HG03280 (cell line): ENCODE measurements at regions not wholly inside any gene's neighbourhood (a gene's known extent, or its start where the extent isn't known, plus 50 kb on each side); places are given as distances from the start of the nearest gene placed in this dataset.

ENCODE experiments used
- ATAC-seq: cut with Tn5 transposase; IDR thresholded peaks from one replicate; pipeline ENCODE4 v1.9.1; 2021; ENCODE audit warnings: mild to moderate bottlenecking, moderate library complexity; ENCODE audit not compliant: unreplicated experiment

DNA sequence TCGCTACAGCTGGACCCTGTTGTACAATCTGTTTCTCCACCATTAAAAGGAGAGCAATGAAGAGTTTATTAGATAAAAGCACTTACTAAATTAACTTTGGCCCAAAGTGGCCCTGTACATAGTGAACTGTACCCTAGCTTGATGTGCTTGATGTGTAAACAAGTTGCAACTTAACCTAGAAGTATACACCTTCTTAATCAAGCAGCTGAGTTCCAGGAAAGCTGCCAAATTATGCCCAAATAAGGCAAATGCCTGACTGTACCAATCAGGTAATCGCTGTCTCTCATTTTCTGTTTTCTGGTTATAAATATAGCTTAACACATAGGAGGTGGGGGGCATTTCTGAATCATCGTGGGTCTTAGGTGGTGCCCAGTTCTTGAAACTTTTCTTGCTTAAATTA, 704.8 kb upstream of the CBLB start:
- no peak for ATAC-seq

DNA sequence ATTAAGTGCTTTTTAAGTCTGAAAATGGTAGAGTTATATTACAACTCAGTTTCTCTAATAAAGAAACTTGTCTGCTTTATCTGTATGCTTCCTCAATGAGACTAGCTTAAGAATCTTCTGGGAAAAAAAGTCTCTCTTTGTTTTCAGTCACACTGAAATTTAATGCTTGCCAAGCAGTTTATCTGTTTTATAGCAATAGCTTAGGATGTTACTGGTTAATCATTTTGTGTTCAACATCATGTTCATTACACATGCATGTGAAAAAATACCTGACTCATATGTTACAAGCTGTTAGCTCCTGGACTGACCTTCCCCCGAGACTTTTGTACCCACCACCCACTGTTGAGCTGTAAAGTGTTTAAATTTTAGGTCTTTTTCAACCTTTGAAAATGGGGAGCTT, 706.2 kb upstream of the CBLB start:
- no peak for ATAC-seq

DNA sequence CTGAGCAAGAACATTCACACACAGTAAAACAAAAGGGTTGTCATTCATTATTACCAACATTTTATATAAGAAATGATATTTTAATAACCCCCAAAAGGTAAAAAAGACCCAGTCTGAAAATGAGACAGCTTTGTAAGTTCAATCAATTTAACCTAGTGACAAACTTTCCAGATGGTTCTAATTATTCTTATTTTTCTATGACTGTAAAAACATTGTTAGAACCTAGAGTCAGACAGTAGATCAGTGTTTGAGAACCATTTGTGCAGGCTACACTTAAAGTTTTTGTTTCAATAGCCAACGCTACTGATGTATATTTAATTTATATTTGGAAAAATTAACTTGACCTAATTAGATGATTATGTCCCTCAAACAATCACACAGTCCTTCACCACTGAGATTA, 708.4 kb upstream of the CBLB start:
- ATAC-seq = no peak

DNA sequence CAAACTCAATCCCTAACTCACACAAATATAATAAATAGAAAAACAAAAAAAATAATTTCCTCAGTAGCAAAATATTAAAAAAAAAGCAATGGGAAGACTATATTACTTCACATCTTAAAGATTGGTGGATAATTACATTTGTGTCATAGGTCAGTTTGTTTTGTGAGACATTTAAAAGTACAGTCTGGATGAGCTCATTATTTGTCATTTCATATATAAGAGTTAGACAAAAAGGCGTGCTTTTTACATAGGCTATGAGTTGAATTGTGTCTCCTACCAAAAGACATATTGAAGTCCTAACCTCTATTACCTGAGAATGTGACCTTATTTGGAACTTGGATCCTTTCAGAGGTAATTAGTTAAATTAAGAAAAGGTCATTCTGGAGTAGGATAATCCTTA, 710.1 kb upstream of the CBLB start:
- no peak for ATAC-seq

DNA sequence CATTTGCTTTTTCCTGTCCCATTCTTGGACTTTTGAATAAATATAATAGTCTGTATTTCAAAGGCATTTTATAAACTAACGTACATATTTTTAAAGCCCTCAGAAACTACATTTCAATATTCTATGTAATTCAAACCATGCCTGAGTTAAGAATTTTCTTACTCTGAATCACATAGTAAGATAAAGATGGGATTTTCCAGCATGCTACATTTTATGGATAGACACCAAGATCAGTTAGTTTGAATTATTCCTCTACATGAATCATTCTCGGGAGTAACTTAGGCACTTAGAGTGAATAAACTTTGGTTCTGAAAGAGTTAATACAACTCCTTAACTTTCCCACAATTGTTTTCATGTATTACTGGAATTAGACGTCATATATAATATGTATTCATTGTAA, 713.3 kb upstream of the CBLB start:
- no peak for ATAC-seq

DNA sequence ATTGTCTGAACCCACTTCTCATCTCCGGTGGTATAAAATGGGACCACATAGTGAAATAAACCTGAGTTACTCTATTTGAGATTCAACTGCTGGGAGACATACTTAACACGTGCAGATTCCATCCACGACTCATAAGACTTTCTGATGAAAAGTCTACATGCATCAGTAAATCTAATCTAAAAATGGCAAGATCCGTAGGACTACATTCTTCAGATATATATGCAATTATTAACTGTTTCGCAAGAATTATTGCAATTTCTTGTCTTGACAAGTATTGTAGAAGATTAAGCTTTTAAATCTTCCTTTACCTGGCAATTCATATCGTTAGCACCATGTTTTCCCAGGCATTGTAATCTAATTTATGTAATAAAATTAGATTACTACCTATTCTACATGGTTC, 718.7 kb upstream of the CBLB start:
- ATAC-seq = no peak

DNA sequence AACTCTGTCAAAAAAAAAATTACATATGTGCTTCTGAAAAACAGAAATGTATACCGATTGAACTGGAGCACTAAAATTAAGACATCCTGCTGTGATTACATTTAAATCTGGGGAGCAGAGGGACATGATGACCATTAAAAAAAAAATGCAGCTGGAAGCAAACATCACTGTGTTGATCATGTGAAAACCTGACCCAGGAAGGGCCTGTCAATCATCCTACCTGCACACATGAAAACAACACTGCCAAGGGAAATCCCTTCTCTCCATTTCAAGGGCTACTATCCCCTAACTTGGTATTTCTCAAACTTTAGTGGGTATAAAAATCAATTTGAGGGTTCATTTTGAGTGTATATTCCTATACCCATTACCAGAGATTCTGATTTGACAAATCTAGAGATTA, 719.9 kb upstream of the CBLB start:
- no peak for ATAC-seq

DNA sequence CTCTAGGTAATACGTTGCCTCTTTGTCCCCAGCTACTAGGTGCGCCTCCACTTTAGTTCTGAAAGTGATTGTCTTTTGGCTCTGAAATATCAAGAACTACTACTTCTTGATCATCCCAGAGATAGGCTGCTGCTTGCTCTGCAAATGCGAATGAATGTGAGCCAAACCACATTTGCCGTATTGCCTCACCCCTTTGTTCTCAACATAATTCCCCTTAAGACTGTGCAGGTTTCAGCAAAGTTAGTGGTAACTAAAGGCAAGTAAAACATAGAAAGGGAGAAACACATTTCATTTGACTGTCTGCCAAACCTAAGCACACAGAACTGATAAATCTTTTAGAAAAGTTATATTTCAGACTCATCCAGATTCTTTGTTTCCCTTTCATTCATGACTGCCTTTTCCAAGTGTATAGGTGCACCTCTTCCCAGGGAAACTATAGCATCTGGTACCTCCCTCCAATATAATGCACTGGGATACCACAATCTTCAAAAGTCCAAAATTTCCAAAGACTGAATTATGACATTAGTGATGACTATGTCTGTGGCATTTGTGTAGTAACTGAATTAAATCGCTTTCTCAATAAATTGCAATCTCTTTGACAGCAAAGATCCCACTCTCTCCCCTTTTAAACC, 720.6 kb upstream of the CBLB start:
- no peak for ATAC-seq

DNA sequence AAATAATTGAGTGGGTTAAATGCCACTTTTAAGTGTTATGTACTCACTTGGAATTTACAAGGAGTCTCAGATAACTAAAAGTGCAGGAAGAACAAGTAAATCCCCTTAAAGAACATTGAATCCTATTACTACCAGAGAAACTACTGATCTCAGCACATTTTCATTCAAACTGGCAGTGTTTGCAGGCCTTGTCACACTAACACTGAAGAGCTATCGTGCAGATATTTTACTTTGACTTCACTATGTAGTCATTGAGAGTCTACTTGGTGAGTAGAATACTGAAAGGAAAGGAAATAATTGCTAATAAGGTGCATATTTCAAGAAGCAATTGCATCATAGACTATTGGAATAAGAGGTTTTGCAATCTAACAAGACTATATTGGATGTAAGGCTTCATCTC, 721.4 kb upstream of the CBLB start:
- no peak for ATAC-seq

DNA sequence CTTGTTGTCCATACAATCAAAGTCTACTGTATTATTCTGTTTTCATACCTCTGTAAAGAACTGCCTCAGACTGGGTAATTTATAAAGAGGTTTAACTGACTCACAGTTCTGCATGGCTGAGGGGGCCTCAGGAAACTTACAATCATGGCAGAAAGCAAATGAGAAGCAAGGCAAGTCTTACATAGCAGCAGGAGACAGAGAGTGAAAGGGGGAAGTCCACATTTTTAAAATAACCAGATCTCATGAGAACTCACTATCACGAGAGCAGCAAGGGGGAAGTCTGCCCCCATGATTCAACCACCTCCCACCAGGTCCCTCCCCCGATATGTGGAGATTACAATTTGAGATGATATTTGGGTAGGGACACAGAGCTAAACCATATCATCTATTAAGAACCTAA, 724.6 kb upstream of the CBLB start:
- no peak for ATAC-seq

DNA sequence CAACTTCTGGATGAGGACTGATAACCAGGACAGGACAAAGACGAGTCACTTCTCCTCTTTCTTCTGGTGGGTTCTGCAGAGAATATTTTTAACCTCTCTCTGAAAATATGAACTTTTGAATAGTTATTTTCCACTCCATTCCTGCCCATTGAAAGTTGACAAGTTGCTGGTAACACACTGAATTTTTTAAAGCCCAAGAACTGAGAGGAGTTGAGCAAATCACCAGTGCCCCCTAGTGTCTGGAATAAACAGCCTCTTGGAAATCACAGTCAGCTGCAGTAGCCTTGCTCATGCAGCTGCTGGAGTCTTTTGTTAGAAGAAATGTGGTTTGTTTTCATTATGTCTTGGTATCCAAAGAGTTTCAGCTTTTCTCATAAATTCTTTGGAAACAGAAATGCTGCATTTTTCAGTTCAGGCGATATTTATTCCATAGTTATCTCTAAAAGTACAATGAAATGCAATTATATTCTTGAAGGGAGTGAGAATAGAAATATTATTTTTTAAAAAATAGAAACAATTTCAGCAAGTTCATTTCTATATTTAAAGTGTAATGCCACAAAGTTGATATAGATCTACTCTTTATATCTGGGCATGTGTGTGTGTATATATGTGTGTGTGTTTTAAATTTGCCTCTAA, 741.0 kb upstream of the CBLB start:
- peak; percentile 73 for ATAC-seq

DNA sequence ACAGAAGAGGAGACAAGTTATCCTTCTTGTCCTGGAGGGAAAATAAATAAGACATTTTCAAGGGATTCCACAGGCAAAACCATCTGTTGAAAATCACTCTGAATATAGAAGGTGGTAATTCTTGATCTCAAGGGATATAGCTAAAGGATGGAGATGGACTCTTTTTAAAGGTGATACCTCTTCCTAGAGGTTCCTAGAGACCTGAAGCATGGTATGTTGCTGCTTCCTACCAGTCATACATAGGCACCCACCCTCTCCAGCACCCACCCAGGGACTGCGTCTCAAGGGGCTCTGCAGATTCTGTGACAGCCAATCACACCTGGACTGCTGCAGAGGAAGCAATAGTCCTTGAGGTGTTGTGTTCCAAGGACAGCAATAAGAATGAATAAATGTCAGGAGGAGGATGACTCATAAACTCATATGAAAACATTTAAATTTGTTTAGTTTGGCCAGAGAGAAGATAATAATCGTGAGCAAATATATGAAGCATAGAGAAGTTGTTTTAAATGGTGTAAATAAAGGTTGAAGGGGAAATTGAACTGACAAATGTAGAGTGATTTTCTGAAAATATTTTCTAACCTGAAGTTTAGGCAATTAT, 741.6 kb upstream of the CBLB start:
- no peak for ATAC-seq

DNA sequence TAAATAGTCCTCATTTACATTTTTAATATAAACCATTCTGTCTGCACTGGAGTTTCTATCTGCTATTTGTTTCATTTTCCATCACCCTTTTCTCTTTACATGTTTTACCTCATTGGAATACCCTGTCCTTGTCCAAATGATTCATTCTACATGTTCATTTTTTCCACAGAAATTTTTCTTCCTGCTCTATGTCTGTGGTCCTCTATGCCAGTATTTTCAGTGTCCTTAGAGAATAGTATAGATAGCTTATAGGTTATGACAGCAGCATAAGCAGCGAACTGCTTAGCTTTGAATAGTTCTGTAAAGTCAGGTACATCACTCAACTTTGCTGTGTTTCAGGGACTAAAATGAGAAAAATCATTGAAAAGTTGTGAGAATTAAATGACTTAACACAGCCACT, 742.3 kb upstream of the CBLB start:
- ATAC-seq = no peak

DNA sequence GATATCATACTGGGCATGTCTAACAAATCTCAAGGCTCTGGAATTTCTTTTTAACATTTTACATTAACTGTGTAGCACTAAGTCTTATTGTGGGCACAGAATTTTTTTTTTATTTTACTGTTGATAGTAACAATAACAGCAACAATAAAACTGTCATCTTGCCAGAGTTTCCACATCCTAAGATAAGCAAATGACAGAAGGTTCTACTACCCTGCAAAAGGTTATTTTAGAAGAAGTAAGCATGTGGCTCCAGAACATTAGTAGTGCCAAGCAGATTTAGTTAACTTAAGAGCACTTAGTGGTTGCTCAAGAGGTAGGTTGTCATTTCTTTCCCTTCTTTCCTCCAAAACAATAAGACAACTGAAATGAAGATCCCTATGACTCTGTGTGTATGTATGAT, 743.0 kb upstream of the CBLB start:
- no peak for ATAC-seq

DNA sequence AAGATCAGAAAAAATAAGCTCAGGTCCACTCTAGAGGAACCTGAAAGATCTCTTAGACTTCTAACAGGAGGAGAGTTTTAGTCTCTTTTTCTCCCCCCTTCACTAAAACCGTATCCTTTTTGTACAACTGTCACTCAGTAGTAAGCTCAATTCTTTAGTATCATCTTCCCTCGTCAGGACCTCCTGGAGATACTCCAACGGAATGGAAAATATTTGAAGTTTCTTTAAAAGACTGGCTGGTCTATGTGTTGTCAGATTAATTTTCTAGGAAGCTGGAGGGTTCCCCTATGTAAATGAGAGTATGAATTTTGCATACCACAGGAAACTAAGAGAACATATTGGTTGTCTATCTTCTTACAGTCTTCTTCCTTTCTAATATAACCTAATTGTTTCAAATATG, 747.7 kb upstream of the CBLB start:
- no peak for ATAC-seq

DNA sequence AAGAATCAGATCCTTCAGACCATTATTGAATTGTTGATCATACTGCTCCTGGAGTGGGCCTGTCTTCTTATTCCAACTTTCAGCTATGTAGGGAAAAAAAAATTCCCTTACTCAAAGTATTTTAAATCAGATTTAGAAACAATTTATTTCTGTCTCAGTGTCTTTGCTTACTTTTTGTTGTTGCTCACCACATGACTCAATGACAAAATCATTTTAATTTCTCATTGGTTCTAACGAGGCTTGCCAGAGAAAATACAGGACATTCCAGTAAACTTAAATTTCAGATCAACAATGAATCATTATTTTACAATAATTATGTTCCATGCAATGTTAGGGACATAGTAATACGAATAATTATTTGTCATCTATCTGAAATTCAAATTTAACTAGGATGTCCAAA, 748.5 kb upstream of the CBLB start:
- no peak for ATAC-seq

DNA sequence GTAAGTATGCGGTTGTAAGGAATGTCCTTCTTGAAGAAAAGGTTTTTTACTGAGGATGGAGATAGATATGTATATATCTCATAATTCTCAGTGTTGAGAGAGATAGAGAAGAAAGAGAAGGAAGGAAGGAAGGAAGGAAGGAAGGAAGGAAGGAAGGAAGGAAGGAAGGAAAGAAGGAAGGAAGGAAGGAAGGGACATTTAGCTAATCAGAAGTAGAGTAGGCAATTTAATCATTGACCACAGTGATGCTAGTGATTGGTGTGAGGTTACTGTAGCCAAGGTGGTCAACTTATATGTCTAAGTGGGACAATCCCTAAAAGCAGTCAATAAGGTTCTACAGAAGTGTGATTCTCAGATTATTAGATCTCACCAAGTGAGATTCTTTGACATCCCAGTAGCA, 751.8 kb upstream of the CBLB start:
- ATAC-seq = no peak

DNA sequence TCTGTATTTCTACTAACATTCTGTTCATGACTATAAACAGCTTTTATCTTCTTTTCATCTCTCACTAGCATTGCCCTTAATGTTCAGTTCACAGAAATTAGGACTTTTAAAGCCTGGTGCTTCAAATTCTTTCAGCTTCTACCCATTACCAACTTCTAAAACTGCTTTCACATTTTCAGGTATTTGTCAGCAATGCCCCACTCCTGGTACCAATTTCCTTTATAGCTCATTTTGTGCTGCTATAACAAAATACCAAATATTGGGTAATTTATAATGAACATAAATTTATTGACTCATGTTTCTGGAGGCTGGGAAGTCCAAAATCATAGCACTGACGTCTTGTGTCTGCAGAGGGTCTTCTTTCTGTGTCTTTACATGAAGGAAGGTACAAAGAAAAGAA, 753.1 kb upstream of the CCDC54 start:
- no peak for ATAC-seq

DNA sequence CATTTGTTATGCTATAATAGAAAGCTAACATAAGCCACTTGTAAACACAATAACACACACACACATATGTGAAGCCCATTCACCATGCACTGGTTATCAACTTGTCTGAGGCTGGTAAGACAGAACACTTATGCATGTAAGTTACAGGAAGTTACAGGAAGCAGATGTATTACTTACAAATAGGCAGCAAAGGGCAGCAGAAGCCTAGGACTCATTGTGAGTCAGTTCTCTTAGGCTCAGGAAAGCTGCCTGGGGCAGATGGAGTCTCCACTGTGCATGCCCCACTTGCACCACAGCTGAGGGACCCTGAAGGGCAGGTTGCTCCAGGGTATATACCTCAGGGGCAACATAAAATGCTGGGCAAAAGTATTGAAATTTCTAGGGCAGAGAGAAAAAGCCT, 748.8 kb upstream of the CCDC54 start:
- no peak for ATAC-seq

DNA sequence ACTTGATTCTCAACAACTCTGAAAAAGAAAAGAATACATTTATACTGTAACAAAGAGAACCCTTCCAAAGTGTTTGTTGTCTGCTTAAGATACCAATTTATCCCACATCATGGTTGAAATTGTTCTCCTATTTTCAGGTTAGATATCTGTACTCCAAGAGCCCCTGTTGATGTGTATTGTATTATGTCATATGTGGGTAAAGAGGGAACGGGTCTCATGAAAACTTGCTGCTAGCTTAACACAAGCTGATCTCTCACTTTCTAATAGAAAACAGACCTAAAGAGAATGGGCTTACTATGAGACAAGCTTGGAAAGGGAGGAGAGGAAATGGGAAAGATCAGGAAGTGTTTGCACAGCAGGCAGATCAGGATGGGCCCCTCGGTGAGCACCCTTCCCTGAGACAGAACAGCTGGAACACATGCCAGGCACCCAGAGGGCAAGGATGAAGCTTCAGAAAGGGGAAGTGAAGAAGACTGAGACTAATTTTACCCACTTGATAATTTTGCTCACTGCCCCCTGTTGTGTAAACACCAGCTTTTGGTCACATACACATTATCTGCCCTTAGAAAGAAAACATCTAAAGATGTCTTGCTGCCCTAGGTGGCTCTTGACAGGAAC, 747.9 kb upstream of the CCDC54 start:
- peak; percentile 88 for ATAC-seq

DNA sequence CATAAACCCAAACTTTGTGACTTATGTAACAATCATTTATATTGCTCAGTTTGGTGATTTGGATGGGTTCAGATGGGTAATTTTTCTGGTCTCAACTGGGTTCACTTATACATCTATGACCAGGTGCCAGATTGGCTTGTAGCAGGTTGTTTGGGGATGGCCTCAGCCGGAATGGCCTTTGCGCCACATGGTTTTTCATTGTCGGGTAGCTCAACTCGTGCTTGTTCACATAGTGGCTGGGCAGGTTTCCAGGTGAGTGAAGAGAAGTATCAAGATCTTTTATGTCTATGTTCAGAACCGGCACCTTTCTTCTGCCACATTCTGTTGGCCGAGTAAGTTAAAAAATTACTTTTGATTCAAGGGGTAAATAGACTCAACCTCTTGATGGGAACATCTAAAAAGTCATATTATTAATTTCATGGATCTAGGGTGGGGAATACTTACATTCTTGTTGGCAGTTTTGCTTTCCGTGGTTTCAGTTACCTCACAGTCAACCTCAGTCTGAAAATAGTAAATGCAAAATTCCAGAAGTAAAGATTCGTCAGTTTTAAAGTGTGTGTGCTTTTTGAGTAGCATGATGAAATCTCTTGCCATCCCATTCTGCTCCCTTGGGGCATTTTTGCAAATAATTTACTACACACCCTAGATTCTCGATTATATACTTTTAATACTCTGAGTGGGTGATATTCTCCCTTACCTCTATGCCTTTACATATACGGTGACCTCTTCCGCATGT, 745.7 kb upstream of the CCDC54 start:
- no peak for ATAC-seq

DNA sequence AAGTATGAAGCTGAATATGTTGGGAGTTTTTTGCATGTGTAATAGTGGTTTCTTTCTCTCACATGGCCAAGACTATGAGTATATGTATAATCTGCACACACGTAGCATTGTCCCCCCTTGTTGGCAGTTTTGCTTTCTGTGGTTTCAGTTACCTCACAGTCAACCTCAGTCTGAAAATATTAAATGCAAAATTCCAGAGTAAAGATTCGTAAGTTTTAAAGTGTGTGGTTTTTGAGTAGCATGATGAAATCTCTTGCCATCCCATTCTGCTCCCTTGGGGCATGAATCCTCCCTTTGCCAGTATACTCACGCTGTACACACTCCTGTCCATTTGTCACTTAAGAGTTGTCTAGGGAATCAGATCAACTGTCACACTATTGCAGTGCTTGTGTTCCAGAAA, 742.0 kb upstream of the CCDC54 start:
- ATAC-seq = peak; percentile 75
